HL-60 (cell line): ENCODE measurements at regions not wholly inside any gene's neighbourhood (a gene's known extent, or its start where the extent isn't known, plus 50 kb on each side); places are given as distances from the start of the nearest gene placed in this dataset.

Source experiments
- POLR2AphosphoS5 ChIP-seq: IDR thresholded peaks from 2 replicates; pipeline ENCODE4 v1.6.1; 2012; ENCODE audit warnings: low read depth
- SPI1 ChIP-seq: IDR thresholded peaks from 2 replicates; pipeline ENCODE4 v1.6.1; 2012; ENCODE audit warnings: low read depth, mild to moderate bottlenecking, borderline replicate concordance
- TF ChIP-seq, protein P1 (sequence below): IDR thresholded peaks from one replicate; pipeline ENCODE4 v1.5.1; 2011; ENCODE audit warnings: low read length, control low read depth, inconsistent platforms; ENCODE audit not compliant: insufficient read depth

DNA sequence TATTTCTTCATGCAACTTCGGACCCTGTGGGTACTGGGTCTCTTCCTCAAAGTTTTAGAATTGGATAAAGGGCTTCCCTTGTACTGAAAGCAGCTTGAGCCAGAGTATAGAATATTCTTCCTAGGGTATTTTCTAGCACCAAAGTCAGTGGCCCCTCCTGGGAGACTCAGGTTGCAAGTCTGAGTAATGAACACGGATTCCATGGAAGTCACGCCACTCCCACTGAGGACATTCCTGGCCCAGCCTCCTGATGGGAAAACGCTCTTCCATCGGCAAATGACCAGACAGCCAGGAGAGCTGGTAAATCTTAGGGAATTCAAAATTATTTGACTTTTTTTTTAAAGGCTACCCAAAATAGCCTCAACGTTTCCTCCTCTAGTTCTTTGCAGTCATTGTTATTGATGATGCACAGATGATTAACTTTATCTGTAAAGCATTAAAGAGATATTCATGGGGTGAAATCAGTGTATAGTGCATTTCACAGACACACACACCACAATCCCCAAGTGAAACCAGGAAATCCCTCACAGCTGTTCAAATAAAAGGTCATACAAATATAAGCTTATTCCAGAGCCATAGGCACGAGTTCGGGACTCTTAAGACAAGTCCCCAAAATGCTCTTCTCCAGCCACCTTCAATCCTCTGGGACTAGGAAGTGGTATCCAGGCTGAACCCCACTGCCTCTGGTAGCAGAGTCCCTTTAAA, 248.8 kb downstream of the SOD2 start:
- TF ChIP-seq POLR2AphosphoS5 = no peak
- TF ChIP-seq, protein P1, sequence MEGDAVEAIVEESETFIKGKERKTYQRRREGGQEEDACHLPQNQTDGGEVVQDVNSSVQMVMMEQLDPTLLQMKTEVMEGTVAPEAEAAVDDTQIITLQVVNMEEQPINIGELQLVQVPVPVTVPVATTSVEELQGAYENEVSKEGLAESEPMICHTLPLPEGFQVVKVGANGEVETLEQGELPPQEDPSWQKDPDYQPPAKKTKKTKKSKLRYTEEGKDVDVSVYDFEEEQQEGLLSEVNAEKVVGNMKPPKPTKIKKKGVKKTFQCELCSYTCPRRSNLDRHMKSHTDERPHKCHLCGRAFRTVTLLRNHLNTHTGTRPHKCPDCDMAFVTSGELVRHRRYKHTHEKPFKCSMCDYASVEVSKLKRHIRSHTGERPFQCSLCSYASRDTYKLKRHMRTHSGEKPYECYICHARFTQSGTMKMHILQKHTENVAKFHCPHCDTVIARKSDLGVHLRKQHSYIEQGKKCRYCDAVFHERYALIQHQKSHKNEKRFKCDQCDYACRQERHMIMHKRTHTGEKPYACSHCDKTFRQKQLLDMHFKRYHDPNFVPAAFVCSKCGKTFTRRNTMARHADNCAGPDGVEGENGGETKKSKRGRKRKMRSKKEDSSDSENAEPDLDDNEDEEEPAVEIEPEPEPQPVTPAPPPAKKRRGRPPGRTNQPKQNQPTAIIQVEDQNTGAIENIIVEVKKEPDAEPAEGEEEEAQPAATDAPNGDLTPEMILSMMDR = no peak
- no peak for TF ChIP-seq SPI1
